Left ventricle myocardium inferior (tissue), 1 donor: ENCODE measurements at regions not wholly inside any gene's neighbourhood (a gene's known extent, or its start where the extent isn't known, plus 50 kb on each side); places are given as distances from the start of the nearest gene placed in this dataset.

Experiments
- DNase-seq: peaks from one replicate; pipeline ENCODE4 v3.0.0-alpha.2; 2020
- H3K27ac ChIP-seq: fragments of 200-600 bp; replicated peaks from 2 replicates; pipeline ENCODE4 v1.8.0; 2021
- H3K27me3 ChIP-seq: fragments of 200-600 bp; 2 replicates; pipeline ENCODE4 v1.8.0; 2021; ENCODE audit warnings: low read depth
- H3K36me3 ChIP-seq: fragments of 200-600 bp; 2 replicates; pipeline ENCODE4 v1.8.0; 2021
- H3K4me1 ChIP-seq: fragments of 200-600 bp; 2 replicates; pipeline ENCODE4 v1.8.0; 2021
- H3K4me3 ChIP-seq: fragments of 200-600 bp; 2 replicates; pipeline ENCODE4 v1.8.0; 2021; ENCODE audit warnings: mild to moderate bottlenecking, moderate library complexity
- H3K9me3 ChIP-seq: fragments of 200-600 bp; replicated peaks from 2 replicates; pipeline ENCODE4 v1.8.0; 2021
- intact Hi-C: fragments of 100-400 bp; cut with micrococcal nuclease; formaldehyde crosslinking; loops from one replicate; pipeline ENCODE4 v1.11.0; 2022
- TF ChIP-seq, protein P1 (sequence below): fragments of 200-600 bp; IDR thresholded peaks from 2 replicates; pipeline ENCODE4 v1.8.0; 2021; ENCODE audit warnings: antibody characterized with exemption, mild to moderate bottlenecking, borderline replicate concordance
- donor health status: DM: no; HTN: yes; CAD: no; lungs with severe emphysema.

DNA sequence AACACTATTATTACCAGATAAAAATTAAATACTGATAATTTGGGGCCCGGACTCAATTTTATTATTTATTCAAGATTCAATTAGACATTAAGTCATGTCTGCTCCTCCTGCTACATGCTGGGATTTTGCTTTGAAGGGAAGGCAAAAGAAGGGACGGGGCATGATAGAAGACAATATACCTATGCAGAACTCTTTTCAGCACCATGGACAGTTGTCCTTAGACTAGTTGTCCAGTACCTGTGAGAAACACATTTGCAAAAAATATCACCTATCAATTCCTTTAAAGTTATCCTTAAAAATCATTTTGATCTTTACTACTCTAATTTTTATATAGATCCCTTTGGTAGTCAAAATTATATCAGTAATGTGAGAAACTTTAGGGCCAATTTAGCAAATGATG lies 100.2 kb upstream of the SULT1C3 start:
- TF ChIP-seq, protein P1, sequence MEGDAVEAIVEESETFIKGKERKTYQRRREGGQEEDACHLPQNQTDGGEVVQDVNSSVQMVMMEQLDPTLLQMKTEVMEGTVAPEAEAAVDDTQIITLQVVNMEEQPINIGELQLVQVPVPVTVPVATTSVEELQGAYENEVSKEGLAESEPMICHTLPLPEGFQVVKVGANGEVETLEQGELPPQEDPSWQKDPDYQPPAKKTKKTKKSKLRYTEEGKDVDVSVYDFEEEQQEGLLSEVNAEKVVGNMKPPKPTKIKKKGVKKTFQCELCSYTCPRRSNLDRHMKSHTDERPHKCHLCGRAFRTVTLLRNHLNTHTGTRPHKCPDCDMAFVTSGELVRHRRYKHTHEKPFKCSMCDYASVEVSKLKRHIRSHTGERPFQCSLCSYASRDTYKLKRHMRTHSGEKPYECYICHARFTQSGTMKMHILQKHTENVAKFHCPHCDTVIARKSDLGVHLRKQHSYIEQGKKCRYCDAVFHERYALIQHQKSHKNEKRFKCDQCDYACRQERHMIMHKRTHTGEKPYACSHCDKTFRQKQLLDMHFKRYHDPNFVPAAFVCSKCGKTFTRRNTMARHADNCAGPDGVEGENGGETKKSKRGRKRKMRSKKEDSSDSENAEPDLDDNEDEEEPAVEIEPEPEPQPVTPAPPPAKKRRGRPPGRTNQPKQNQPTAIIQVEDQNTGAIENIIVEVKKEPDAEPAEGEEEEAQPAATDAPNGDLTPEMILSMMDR, result no peak
- Histone ChIP-seq H3K27me3 (no peaks in the 10 kb centered on the region), H3K4me1 (no peaks in the 10 kb centered on the region), H3K9me3 (no peaks in the 10 kb centered on the region), H3K27ac (no peak overlapping the region), H3K36me3 (no peaks in the 10 kb centered on the region), H3K4me3 (no peak overlapping the region)
- no peak for DNase-seq
- intact Hi-C loops, result no loop called here

DNA sequence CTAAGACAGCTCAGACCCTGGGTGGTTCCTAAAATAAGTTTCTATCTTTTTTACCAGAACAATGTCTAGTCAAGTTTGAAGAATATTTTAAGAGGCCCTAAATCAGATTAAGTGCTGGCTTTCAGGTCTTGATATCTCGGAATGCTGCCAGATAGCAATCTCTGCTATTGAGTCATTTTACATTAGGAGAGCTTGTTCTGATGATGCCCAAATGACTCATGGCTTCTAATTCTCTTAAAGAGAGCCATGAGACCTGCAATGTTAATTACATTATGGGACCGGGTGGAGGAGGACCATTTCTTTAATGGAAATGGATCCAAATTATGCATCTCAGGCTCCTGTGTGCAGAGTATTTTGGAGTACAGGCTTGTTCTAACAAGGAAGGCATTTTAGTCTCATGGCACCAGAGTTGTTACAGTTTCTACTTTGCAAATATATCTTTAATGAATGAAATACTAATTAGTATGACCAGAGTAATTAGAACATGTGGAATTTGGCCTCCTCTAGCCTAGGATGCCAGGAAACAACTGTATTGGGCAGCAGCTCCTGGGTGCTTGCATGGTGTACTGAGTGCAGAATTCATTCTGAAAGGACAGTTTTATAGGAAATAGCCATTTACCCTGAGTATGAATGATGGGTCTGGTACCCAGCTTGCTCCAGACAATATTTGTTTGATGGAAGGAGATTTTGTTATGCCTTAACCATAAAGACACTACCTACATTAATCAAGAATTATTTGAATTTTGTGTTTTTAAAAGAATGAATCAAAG lies 94.0 kb upstream of the SULT1C3 start:
- Histone ChIP-seq H3K27ac (no peak overlapping the region), H3K36me3 (no peaks in the 10 kb centered on the region), H3K4me1 (no peaks in the 10 kb centered on the region), H3K27me3 (peaks cover 5% of the 10 kb centered on the region), H3K9me3 (no peaks in the 10 kb centered on the region), H3K4me3 (no peak overlapping the region)
- DNase-seq, result no peak
- intact Hi-C loops, result no loop called here
- TF ChIP-seq, protein P1, result no peak

DNA sequence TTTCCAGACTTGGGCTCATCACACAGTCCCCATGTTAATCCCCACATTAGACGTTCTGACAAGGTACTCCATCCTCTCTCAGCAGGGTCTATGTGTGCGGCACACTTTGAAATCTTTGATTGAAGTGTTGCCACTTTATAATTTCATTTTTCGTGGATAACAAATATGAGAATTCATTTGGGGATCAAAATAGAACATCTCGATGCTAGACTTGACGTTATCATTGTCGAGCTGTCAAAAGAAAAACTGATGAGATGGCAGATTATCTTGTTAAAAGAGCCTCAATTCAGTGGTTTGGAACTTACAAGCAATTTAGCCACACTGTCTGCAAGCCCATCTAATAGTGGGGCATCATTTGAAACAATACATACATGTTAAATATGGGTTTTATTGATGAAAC lies 91.2 kb upstream of the SULT1C3 start:
- no peaks in the 10 kb centered on the region for H3K36me3 ChIP-seq
- H3K4me1 ChIP-seq, result no peaks in the 10 kb centered on the region
- H3K27ac ChIP-seq, result no peak overlapping the region
- TF ChIP-seq, protein P1, result no peak
- peaks cover 5% of the 10 kb centered on the region for H3K27me3 ChIP-seq
- no peak overlapping the region for H3K4me3 ChIP-seq
- DNase-seq, result no peak
- intact Hi-C loops, result no loop called here
- H3K9me3 ChIP-seq, result no peaks in the 10 kb centered on the region

DNA sequence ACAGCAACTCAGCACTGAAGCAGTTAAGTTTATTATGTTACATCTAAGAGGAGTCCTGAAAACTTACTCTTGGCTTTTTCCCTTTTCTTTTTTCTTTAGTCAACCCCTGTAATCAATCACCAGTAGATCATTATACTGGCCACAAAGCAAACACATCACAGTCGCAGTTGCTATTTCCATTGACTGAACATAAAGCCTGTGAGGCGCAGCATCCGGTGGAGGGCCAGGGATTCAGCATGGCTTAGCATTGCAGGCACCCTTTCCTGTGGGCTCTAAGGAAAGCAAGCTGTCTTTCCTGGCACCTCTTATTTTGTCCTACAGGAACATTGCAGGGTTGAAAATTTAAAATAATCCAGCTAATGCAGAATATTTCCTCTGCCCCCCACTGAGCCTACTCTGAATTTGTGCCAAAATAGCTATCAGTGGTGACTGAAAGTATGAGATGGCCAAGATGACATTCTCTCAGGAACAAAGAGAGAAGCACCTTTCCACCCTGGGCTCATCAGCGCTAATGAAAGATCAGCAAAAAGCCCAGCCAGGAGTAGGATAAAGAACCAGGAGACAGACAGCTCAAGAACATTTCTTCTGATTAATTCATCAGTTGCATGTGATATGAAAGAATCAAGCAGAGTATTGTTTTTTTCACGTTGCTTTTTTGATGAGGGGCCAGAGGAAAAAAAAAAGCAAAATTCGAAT lies 85.3 kb upstream of the SULT1C3 start:
- no peaks in the 10 kb centered on the region for H3K4me1 ChIP-seq
- intact Hi-C loops, result no loop called here
- TF ChIP-seq, protein P1, result no peak

DNA sequence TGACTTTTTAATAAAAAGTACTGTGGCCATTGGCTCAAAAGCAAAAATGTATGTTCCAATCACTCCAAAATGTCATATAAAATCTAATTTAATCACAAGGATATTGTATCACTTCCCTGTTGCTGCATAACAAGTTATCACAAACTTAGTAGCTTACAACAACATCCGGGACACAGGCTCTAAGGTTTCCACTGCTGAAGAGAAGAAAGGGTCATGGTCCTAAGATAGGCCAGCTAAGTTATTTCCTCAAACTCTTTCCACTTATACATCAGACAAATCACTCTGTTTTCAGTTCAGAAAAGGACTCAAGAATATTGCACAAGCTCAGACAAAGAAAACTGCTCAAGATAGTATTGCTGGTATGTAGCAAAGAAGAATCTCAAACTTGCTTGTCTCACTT lies 78.5 kb upstream of the SULT1C3 start:
- H3K4me3 ChIP-seq, result no peak overlapping the region
- DNase-seq, result no peak
- TF ChIP-seq, protein P1, result no peak
- H3K9me3 ChIP-seq, result no peaks in the 10 kb centered on the region
- H3K36me3 ChIP-seq, result no peaks in the 10 kb centered on the region
- H3K27ac ChIP-seq, result no peak overlapping the region
- H3K4me1 ChIP-seq, result no peaks in the 10 kb centered on the region
- intact Hi-C loops, result no loop called here
- no peaks in the 10 kb centered on the region for H3K27me3 ChIP-seq

More for the DNA sequence above, 85.3 kb upstream of the SULT1C3 start:
- Histone ChIP-seq H3K27ac (no peak overlapping the region), H3K27me3 (peaks cover 5% of the 10 kb centered on the region), H3K36me3 (no peaks in the 10 kb centered on the region), H3K9me3 (no peaks in the 10 kb centered on the region), H3K4me3 (no peak overlapping the region)
- no peak for DNase-seq
